Mesendoderm (in vitro differentiated cells): ENCODE measurements at regions not wholly inside any gene's neighbourhood (a gene's known extent, or its start where the extent isn't known, plus 50 kb on each side); places are given as distances from the start of the nearest gene placed in this dataset.
"Not testable (repeated sequence)": the region's sequence is repeated elsewhere in the genome, so short reads cannot be mapped to it uniquely, and the experiment has no call there.

Experiments
- DNase-seq: peaks from one replicate; pipeline ENCODE4 v3.0.0; 2013
- H2AK5ac ChIP-seq: 2 replicates; pipeline ENCODE4 v1.6.1; 2013; ENCODE audit warnings: low read length, inconsistent platforms
- H2BK120ac ChIP-seq: 2 replicates; pipeline ENCODE4 v1.6.1; 2013; ENCODE audit warnings: low read depth, mild to moderate bottlenecking, low read length, moderate library complexity, mixed read lengths
- H2BK15ac ChIP-seq: replicated peaks from 2 replicates; pipeline ENCODE4 v1.6.1; 2013; ENCODE audit warnings: low read depth, mild to moderate bottlenecking, moderate library complexity
- H2BK5ac ChIP-seq: 2 replicates; pipeline ENCODE4 v1.6.1; 2013; ENCODE audit warnings: low read length, inconsistent platforms
- H3K18ac ChIP-seq: 2 replicates; pipeline ENCODE4 v1.6.1; 2013; ENCODE audit warnings: mild to moderate bottlenecking, low read length, mixed read lengths
- H3K23ac ChIP-seq: one replicate; pipeline ENCODE4 v1.6.1; 2013; ENCODE audit warnings: low read length
- H3K27ac ChIP-seq: 2 replicates; pipeline ENCODE4 v1.5.1; 2013; ENCODE audit warnings: low read depth, mild to moderate bottlenecking, inconsistent platforms, low read length, moderate library complexity
- H3K27me3 ChIP-seq: 2 replicates; pipeline ENCODE4 v1.6.1; 2013; ENCODE audit warnings: low read length, control low read depth, mild to moderate bottlenecking, inconsistent platforms; ENCODE audit not compliant: insufficient read depth, poor library complexity
- H3K36me3 ChIP-seq: 2 replicates; pipeline ENCODE4 v1.6.1; 2013; ENCODE audit warnings: low read length, inconsistent platforms; ENCODE audit not compliant: control insufficient read depth, insufficient read depth
- H3K4ac ChIP-seq: one replicate; pipeline ENCODE4 v1.6.1; 2013; ENCODE audit warnings: low read depth, mild to moderate bottlenecking, low read length, moderate library complexity
- H3K4me1 ChIP-seq: 2 replicates; pipeline ENCODE4 v1.6.1; 2013; ENCODE audit warnings: low read depth, low read length, inconsistent platforms; ENCODE audit not compliant: control insufficient read depth
- H3K4me2 ChIP-seq: 2 replicates; pipeline ENCODE4 v1.6.1; 2013; ENCODE audit warnings: low read length
- H3K4me3 ChIP-seq: 2 replicates; pipeline ENCODE4 v1.5.1; 2013; ENCODE audit warnings: mild to moderate bottlenecking, low read length
- H3K56ac ChIP-seq: one replicate; pipeline ENCODE4 v1.6.1; 2013; ENCODE audit warnings: low read length
- H3K79me1 ChIP-seq: 2 replicates; pipeline ENCODE4 v1.6.1; 2013; ENCODE audit warnings: low read length, inconsistent platforms
- H3K79me2 ChIP-seq: 2 replicates; pipeline ENCODE4 v1.6.1; 2013; ENCODE audit warnings: mild to moderate bottlenecking, low read length; ENCODE audit not compliant: control insufficient read depth, insufficient read depth
- H3K9ac ChIP-seq: 2 replicates; pipeline ENCODE4 v1.6.1; 2013; ENCODE audit warnings: low read length, inconsistent platforms
- H4K5ac ChIP-seq: one replicate; pipeline ENCODE4 v1.6.1; 2013; ENCODE audit warnings: low read length
- H4K8ac ChIP-seq: one replicate; pipeline ENCODE4 v1.6.1; 2013; ENCODE audit warnings: low read depth, mild to moderate bottlenecking, control low read depth, low read length, moderate library complexity
- WGBS: extraction: QIAGEN DNeasy Blood & Tissue Kit; methylation state at CpG from one replicate; pipeline ENCODE4 v1.1.7; 2013; ENCODE audit warnings: low lambda C conversion rate, missing lambda C conversion rate; ENCODE audit not compliant: insufficient coverage; ENCODE audit errors: extremely low coverage; 5-methylcytosine and 5-hydroxymethylcytosine counted together

GRCh38 chr21:5051303-5052018 is 5469.9 kb upstream of the TPTE start:
- not testable (repeated sequence) for H3K4ac ChIP-seq, H3K79me2 ChIP-seq, H3K56ac ChIP-seq, H4K5ac ChIP-seq, H3K18ac ChIP-seq, H3K4me1 ChIP-seq, H3K9ac ChIP-seq, H2BK120ac ChIP-seq, H4K8ac ChIP-seq, H3K27ac ChIP-seq, H3K27me3 ChIP-seq, DNase-seq, H3K23ac ChIP-seq, H2BK15ac ChIP-seq, H3K4me2 ChIP-seq, H2AK5ac ChIP-seq, H2BK5ac ChIP-seq, H3K36me3 ChIP-seq, H3K79me1 ChIP-seq, H3K4me3 ChIP-seq
- WGBS: 100% methylated on average over 2 of the region's 5 CpGs

GRCh38 chr21:5055027-5055754 is 5466.2 kb upstream of the TPTE start:
- not testable (repeated sequence) for H2BK120ac ChIP-seq, H3K56ac ChIP-seq, H3K18ac ChIP-seq, H4K8ac ChIP-seq, DNase-seq, H3K4me2 ChIP-seq, H3K27me3 ChIP-seq, H3K4me3 ChIP-seq, H3K4me1 ChIP-seq, H2BK5ac ChIP-seq, H2AK5ac ChIP-seq, H3K36me3 ChIP-seq, H4K5ac ChIP-seq, H2BK15ac ChIP-seq, H3K4ac ChIP-seq, H3K79me2 ChIP-seq, H3K9ac ChIP-seq, H3K79me1 ChIP-seq, H3K27ac ChIP-seq, H3K23ac ChIP-seq
- WGBS: no CpG with 5 or more reads among the region's 13 CpGs

GRCh38 chr21:5055996-5056962 is 5465.1 kb upstream of the TPTE start:
- H4K5ac ChIP-seq, H3K4ac ChIP-seq, H3K9ac ChIP-seq, H2BK15ac ChIP-seq, H3K18ac ChIP-seq, H2BK120ac ChIP-seq, H3K27me3 ChIP-seq, H2BK5ac ChIP-seq, H3K36me3 ChIP-seq, H2AK5ac ChIP-seq, H3K4me3 ChIP-seq, H3K4me2 ChIP-seq, H3K27ac ChIP-seq, H4K8ac ChIP-seq, H3K23ac ChIP-seq, H3K4me1 ChIP-seq, DNase-seq, H3K79me1 ChIP-seq, H3K56ac ChIP-seq, H3K79me2 ChIP-seq: not testable (repeated sequence)
- WGBS: no CpG with 5 or more reads among the region's 33 CpGs

GRCh38 chr21:5057077-5057476 is 5464.3 kb upstream of the TPTE start:
- WGBS: no CpG with 5 or more reads among the region's 24 CpGs
- H3K79me2 ChIP-seq, H3K9ac ChIP-seq, H3K4ac ChIP-seq, H3K23ac ChIP-seq, DNase-seq, H4K8ac ChIP-seq, H2AK5ac ChIP-seq, H2BK120ac ChIP-seq, H3K4me3 ChIP-seq, H3K56ac ChIP-seq, H3K27me3 ChIP-seq, H3K36me3 ChIP-seq, H3K4me1 ChIP-seq, H4K5ac ChIP-seq, H3K18ac ChIP-seq, H2BK5ac ChIP-seq, H3K79me1 ChIP-seq, H2BK15ac ChIP-seq, H3K27ac ChIP-seq, H3K4me2 ChIP-seq: not testable (repeated sequence)

- not testable (repeated sequence) for H4K8ac ChIP-seq, H2BK15ac ChIP-seq, H3K4me2 ChIP-seq, H3K79me2 ChIP-seq, H3K79me1 ChIP-seq, H3K36me3 ChIP-seq, H2BK120ac ChIP-seq, H3K23ac ChIP-seq, H3K27ac ChIP-seq, H2AK5ac ChIP-seq, H3K9ac ChIP-seq, H4K5ac ChIP-seq, H3K56ac ChIP-seq, H2BK5ac ChIP-seq, H3K18ac ChIP-seq, H3K4me1 ChIP-seq, H3K27me3 ChIP-seq, DNase-seq, H3K4ac ChIP-seq, H3K4me3 ChIP-seq
- WGBS: no CpG with 5 or more reads among the region's 30 CpGs
Measured at GRCh38 chr21:5060364-5061083, 5460.9 kb upstream of the TPTE start.
